A673 (cell line): ENCODE measurements at regions not wholly inside any gene's neighbourhood (a gene's known extent, or its start where the extent isn't known, plus 50 kb on each side); places are given as distances from the start of the nearest gene placed in this dataset.

Experiments used
- EZH2 ChIP-seq: fragments of 200-600 bp; sonication (generic); IDR thresholded peaks from 2 replicates; pipeline ENCODE4 v1.6.1; 2017; ENCODE audit warnings: borderline replicate concordance, low read depth, mild to moderate bottlenecking, mixed read lengths, antibody characterized with exemption, low read length; ENCODE audit not compliant: poor library complexity, severe bottlenecking
- TF ChIP-seq, protein P1 (sequence below): fragments of 300-800, 200-600 bp; sonication (generic); conservative IDR thresholded peaks from 2 replicates; pipeline ENCODE4 v1.5.1; 2017; ENCODE audit warnings: low read depth, mild to moderate bottlenecking, antibody characterized with exemption, low read length, moderate library complexity, mixed read lengths

DNA sequence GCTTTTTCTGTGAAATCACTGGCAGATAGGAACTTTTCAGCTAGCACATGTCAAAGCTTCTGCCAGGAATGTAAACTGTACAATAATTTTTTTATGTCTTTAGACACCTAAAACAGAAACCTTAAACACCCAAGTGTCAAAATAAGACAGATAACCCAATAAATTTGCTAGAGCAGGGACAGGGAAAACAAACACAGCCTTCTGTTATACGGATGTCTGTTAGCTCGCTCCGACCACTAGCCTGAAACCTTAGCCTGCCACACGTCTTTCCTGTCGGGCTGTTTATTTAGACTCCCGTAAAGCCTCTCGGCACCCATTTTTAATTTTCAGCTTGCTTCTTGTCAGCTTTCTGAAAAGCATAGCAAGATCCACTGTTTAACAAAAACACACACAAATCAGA lies 355.4 kb upstream of the SLC24A2 start:
- TF ChIP-seq, protein P1, sequence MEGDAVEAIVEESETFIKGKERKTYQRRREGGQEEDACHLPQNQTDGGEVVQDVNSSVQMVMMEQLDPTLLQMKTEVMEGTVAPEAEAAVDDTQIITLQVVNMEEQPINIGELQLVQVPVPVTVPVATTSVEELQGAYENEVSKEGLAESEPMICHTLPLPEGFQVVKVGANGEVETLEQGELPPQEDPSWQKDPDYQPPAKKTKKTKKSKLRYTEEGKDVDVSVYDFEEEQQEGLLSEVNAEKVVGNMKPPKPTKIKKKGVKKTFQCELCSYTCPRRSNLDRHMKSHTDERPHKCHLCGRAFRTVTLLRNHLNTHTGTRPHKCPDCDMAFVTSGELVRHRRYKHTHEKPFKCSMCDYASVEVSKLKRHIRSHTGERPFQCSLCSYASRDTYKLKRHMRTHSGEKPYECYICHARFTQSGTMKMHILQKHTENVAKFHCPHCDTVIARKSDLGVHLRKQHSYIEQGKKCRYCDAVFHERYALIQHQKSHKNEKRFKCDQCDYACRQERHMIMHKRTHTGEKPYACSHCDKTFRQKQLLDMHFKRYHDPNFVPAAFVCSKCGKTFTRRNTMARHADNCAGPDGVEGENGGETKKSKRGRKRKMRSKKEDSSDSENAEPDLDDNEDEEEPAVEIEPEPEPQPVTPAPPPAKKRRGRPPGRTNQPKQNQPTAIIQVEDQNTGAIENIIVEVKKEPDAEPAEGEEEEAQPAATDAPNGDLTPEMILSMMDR: no peak
- TF ChIP-seq EZH2: no peak
